GM12878 (cell line): ENCODE measurements at regions not wholly inside any gene's neighbourhood (a gene's known extent, or its start where the extent isn't known, plus 50 kb on each side); places are given as distances from the start of the nearest gene placed in this dataset.

Experiments used
- ATAC-seq: fragments of 200-7000 bp; cut with Tn5 transposase; 3 replicates; pipeline ENCODE4 v1.9.1; 2020; ENCODE audit warnings: mild to moderate bottlenecking, moderate library complexity
- BruUV-seq: library from RNA; stranded (reverse); fragments of 400-500 nt; replicated peaks from 2 replicates; lab custom pipeline; 2021; lab: Mats Ljungman, UMichigan
- CTCF ChIA-PET: fragments of 300-600 bp; sonication (Branson Sonifier 250); formaldehyde crosslinking; extraction: SDS; loops from one replicate; lab custom pipeline; 2021; ENCODE audit warnings: inconsistent platforms; lab: Yijun Ruan, JAX
- POLR2A ChIA-PET: fragments of 350-600 bp; formaldehyde crosslinking; extraction: SDS; loops from one replicate; lab custom pipeline; 2021; ENCODE audit warnings: inconsistent platforms; lab: Charles Lee
- RAD21 ChIA-PET: fragments of 300-600 bp; sonication (Branson Sonifier 250); formaldehyde crosslinking; loops from one replicate; lab custom pipeline; 2023; ENCODE audit warnings: antibody characterized with exemption; ENCODE audit not compliant: unreplicated experiment; lab: Charles Lee
- SMC1A ChIA-PET: fragments of 300-600 bp; sonication (Branson Sonifier 250); formaldehyde crosslinking; loops from one replicate; lab custom pipeline; 2023; ENCODE audit not compliant: unreplicated experiment, uncharacterized antibody; lab: Charles Lee
- DNase-seq: peaks from one replicate; pipeline ENCODE4 v3.0.0-alpha.2; 2011; ENCODE audit warnings: low read depth, low spot score
- FAIRE-seq: peaks from 3 replicates; lab custom pipeline; 2011; peaks lifted over from hg19 to GRCh38; lab: Jason Lieb, UNC
- H2AFZ ChIP-seq: 2 replicates; pipeline ENCODE4 v1.6.0; 2011; ENCODE audit warnings: low read depth, low read length, control low read depth; ENCODE audit not compliant: control insufficient read depth
- H3K27ac ChIP-seq: 2 replicates; pipeline ENCODE4 v1.5.1; 2011; ENCODE audit warnings: control low read depth; ENCODE audit not compliant: control insufficient read depth, insufficient read depth
- H3K27me3 ChIP-seq, 2 experiments: replicated peaks in 1 of 2; 2 replicates each; pipeline versions ENCODE4 v1.6.0 to v1.6.1; 2011; ENCODE audit warnings: low read length in 1 of 2; ENCODE audit not compliant: control insufficient read depth in 2 of 2, insufficient read depth in 2 of 2
- H3K36me3 ChIP-seq, 2 experiments: 2 replicates each; pipeline ENCODE4 v1.5.1; 2011; ENCODE audit warnings: low read length in 1 of 2; ENCODE audit not compliant: control insufficient read depth in 2 of 2, insufficient read depth in 2 of 2
- H3K4me1 ChIP-seq: 2 replicates; pipeline ENCODE4 v1.6.1; 2011; ENCODE audit warnings: mild to moderate bottlenecking, low read length, moderate library complexity, mixed read lengths; ENCODE audit not compliant: control insufficient read depth, insufficient read depth
- H3K4me2 ChIP-seq: 2 replicates; pipeline ENCODE4 v1.6.0; 2011; ENCODE audit warnings: control low read depth; ENCODE audit not compliant: control insufficient read depth, insufficient read depth
- H3K4me3 ChIP-seq: fragments of 200-600 bp; sonication (generic); 2 replicates; pipeline ENCODE4 v1.5.1; 2016
- H3K79me2 ChIP-seq: 2 replicates; pipeline ENCODE4 v1.6.0; 2011; ENCODE audit warnings: low read length; ENCODE audit not compliant: control insufficient read depth, insufficient read depth
- H3K9ac ChIP-seq: 2 replicates; pipeline ENCODE4 v1.8.0; 2011; ENCODE audit warnings: low read length, control low read depth, mixed read lengths; ENCODE audit not compliant: control insufficient read depth, insufficient read depth
- H3K9me3 ChIP-seq: replicated peaks from 3 replicates; pipeline ENCODE4 v1.5.1; 2011; ENCODE audit warnings: mild to moderate bottlenecking, low read length; ENCODE audit not compliant: control insufficient read depth, insufficient read depth
- H4K20me1 ChIP-seq: 2 replicates; pipeline ENCODE4 v1.6.0; 2011; ENCODE audit not compliant: control insufficient read depth, insufficient read depth
- BACH1 ChIP-seq: fragments of 450-650 bp; IDR thresholded peaks from 2 replicates; pipeline ENCODE4 v1.6.1; 2017; ENCODE audit warnings: mild to moderate bottlenecking, borderline replicate concordance
- CEBPB ChIP-seq, 2 experiments: fragments of 150-350 bp in 1 of 2; IDR thresholded peaks; 2 replicates each; pipeline ENCODE4 v1.6.1; 2012 to 2014; ENCODE audit warnings: low read depth in 2 of 2, low read length in 2 of 2, borderline replicate concordance in 1 of 2, inconsistent platforms in 1 of 2
- FOXK2 ChIP-seq: fragments of 450-650 bp; IDR thresholded peaks from 2 replicates; pipeline ENCODE4 v1.6.1; 2017; ENCODE audit warnings: mild to moderate bottlenecking, moderate library complexity
- GABPA ChIP-seq: IDR thresholded peaks from 2 replicates; pipeline ENCODE4 v1.6.1; 2014; ENCODE audit warnings: antibody characterized with exemption, low read depth, mild to moderate bottlenecking, inconsistent platforms
- HDAC6 ChIP-seq: fragments of 200-600 bp; sonication (generic); IDR thresholded peaks from one replicate; pipeline ENCODE4 v1.8.0; 2017; ENCODE audit warnings: antibody characterized with exemption; ENCODE audit not compliant: unreplicated experiment
- JUNB ChIP-seq: IDR thresholded peaks from 2 replicates; pipeline ENCODE4 v1.6.1; 2016; ENCODE audit warnings: antibody characterized with exemption, mild to moderate bottlenecking
- MEF2B ChIP-seq: fragments of 450-650 bp; IDR thresholded peaks from 2 replicates; pipeline ENCODE4 v1.6.1; 2018; ENCODE audit warnings: mild to moderate bottlenecking, moderate library complexity; ENCODE audit not compliant: partially characterized antibody, poor library complexity, severe bottlenecking
- NFYA ChIP-seq: IDR thresholded peaks from 2 replicates; pipeline ENCODE4 v1.6.1; 2011; ENCODE audit warnings: low read depth, mild to moderate bottlenecking, low read length, improper control_type of control experiment, borderline replicate concordance
- SPI1 ChIP-seq: IDR thresholded peaks from 2 replicates; pipeline ENCODE4 v1.6.1; 2011; ENCODE audit warnings: low read depth, mild to moderate bottlenecking, low read length, moderate library complexity, borderline replicate concordance; ENCODE audit not compliant: insufficient read depth
- SREBF1 ChIP-seq: IDR thresholded peaks from 2 replicates; pipeline ENCODE4 v1.6.1; 2012; ENCODE audit warnings: mild to moderate bottlenecking, low read length
- ZNF384 ChIP-seq: IDR thresholded peaks from 2 replicates; pipeline ENCODE4 v1.6.1; 2012; ENCODE audit warnings: low read depth, mild to moderate bottlenecking, low read length, improper control_type of control experiment, borderline replicate concordance
- ZSCAN29 ChIP-seq: fragments of 450-650 bp; IDR thresholded peaks from 2 replicates; pipeline ENCODE4 v1.6.1; 2017; ENCODE audit warnings: mild to moderate bottlenecking, moderate library complexity
- WGBS: methylation state at CpG from one replicate; pipeline ENCODE4 v1.1.6; 2016; ENCODE audit warnings: low lambda C conversion rate; ENCODE audit not compliant: insufficient replicate concordance, insufficient coverage; ENCODE audit errors: missing lambda C conversion rate; 5-methylcytosine and 5-hydroxymethylcytosine counted together
- in situ Hi-C: fragments of 300-500 bp; cut with MboI; formaldehyde crosslinking; loops from 9 replicates; pipeline ENCODE4 v1.14.3; 2018; ENCODE audit warnings: mixed read lengths
- intact Hi-C: fragments of 100-400 bp; cut with micrococcal nuclease; formaldehyde crosslinking; loops from one replicate; pipeline ENCODE4 v1.14.2; 2022; ENCODE audit not compliant: unreplicated experiment
- TF ChIP-seq, protein P1 (sequence below): IDR thresholded peaks from 2 replicates; pipeline ENCODE4 v1.6.1; 2012; ENCODE audit warnings: low read depth, low read length, improper control_type of control experiment
- TF ChIP-seq, protein P2 (sequence below): fragments of 450-650 bp; IDR thresholded peaks from 2 replicates; pipeline ENCODE4 v1.6.1; 2017; ENCODE audit warnings: low read depth, mild to moderate bottlenecking, moderate library complexity
- TF ChIP-seq, protein P3 (sequence below): fragments of 450-650 bp; IDR thresholded peaks from 2 replicates; pipeline ENCODE4 v1.6.1; 2017; ENCODE audit warnings: mild to moderate bottlenecking, moderate library complexity
- TF ChIP-seq, protein P4 (sequence below): fragments of 450-650 bp; IDR thresholded peaks from 2 replicates; pipeline ENCODE4 v1.6.1; 2018; ENCODE audit warnings: borderline replicate concordance, mild to moderate bottlenecking; ENCODE audit not compliant: partially characterized antibody

DNA sequence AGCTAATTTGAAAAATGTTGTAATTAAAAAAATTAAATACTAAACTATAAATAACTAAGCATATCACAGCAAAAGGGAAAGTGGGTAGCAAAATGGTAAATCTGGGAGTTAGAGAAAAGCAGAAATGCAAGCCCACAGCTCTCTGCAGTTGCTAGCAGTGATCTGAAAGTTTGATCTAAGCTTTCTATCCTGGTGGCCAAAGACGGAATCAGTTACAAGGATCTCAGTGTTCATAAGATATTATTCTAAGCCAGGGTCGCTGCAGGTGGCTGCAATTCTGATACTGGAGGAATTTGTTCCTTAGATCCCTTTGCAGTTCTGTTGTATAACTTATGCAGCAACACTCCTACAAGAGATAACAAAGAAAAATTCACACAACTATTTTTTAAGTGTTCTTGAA, 363.7 kb downstream of the SETD4 start:
- intact Hi-C loops: no loop called here
- H3K9ac ChIP-seq: no peak overlapping the region
- no peak overlapping the region for H3K4me2 ChIP-seq
- ChIA-PET CTCF (no interaction called here), SMC1A (no interaction called here), POLR2A (no interaction called here), RAD21 (no interaction called here)
- H2AFZ ChIP-seq: no peak overlapping the region
- no TSS peak for BruUV-seq
- no peak overlapping the region for H3K4me3 ChIP-seq
- H3K27ac ChIP-seq: no peak overlapping the region
- no peak for FAIRE-seq
- no peaks in the 10 kb centered on the region for H3K9me3 ChIP-seq
- WGBS: 2% methylated on average over 2 of the region's 2 CpGs
- DNase-seq: no peak
- no peak for ATAC-seq
- in situ Hi-C loops: no loop called here
- no peaks in the 10 kb centered on the region for H4K20me1 ChIP-seq
- no peaks in the 10 kb centered on the region for H3K4me1 ChIP-seq
- no peak for TF ChIP-seq FOXK2
- no peak for TF ChIP-seq JUNB
- TF ChIP-seq MEF2B: no peak
- no peak for TF ChIP-seq BACH1
- TF ChIP-seq ZNF384: no peak
- no peak for TF ChIP-seq GABPA
- TF ChIP-seq SPI1: no peak
- TF ChIP-seq, protein P1, sequence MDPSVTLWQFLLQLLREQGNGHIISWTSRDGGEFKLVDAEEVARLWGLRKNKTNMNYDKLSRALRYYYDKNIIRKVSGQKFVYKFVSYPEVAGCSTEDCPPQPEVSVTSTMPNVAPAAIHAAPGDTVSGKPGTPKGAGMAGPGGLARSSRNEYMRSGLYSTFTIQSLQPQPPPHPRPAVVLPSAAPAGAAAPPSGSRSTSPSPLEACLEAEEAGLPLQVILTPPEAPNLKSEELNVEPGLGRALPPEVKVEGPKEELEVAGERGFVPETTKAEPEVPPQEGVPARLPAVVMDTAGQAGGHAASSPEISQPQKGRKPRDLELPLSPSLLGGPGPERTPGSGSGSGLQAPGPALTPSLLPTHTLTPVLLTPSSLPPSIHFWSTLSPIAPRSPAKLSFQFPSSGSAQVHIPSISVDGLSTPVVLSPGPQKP: no peak
- TF ChIP-seq, protein P2, sequence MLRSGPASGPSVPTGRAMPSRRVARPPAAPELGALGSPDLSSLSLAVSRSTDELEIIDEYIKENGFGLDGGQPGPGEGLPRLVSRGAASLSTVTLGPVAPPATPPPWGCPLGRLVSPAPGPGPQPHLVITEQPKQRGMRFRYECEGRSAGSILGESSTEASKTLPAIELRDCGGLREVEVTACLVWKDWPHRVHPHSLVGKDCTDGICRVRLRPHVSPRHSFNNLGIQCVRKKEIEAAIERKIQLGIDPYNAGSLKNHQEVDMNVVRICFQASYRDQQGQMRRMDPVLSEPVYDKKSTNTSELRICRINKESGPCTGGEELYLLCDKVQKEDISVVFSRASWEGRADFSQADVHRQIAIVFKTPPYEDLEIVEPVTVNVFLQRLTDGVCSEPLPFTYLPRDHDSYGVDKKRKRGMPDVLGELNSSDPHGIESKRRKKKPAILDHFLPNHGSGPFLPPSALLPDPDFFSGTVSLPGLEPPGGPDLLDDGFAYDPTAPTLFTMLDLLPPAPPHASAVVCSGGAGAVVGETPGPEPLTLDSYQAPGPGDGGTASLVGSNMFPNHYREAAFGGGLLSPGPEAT: no peak
- TF ChIP-seq ZSCAN29: no peak
- TF ChIP-seq, protein P3, sequence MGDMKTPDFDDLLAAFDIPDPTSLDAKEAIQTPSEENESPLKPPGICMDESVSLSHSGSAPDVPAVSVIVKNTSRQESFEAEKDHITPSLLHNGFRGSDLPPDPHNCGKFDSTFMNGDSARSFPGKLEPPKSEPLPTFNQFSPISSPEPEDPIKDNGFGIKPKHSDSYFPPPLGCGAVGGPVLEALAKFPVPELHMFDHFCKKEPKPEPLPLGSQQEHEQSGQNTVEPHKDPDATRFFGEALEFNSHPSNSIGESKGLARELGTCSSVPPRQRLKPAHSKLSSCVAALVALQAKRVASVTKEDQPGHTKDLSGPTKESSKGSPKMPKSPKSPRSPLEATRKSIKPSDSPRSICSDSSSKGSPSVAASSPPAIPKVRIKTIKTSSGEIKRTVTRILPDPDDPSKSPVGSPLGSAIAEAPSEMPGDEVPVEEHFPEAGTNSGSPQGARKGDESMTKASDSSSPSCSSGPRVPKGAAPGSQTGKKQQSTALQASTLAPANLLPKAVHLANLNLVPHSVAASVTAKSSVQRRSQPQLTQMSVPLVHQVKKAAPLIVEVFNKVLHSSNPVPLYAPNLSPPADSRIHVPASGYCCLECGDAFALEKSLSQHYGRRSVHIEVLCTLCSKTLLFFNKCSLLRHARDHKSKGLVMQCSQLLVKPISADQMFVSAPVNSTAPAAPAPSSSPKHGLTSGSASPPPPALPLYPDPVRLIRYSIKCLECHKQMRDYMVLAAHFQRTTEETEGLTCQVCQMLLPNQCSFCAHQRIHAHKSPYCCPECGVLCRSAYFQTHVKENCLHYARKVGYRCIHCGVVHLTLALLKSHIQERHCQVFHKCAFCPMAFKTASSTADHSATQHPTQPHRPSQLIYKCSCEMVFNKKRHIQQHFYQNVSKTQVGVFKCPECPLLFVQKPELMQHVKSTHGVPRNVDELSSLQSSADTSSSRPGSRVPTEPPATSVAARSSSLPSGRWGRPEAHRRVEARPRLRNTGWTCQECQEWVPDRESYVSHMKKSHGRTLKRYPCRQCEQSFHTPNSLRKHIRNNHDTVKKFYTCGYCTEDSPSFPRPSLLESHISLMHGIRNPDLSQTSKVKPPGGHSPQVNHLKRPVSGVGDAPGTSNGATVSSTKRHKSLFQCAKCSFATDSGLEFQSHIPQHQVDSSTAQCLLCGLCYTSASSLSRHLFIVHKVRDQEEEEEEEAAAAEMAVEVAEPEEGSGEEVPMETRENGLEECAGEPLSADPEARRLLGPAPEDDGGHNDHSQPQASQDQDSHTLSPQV: no peak
- no peak for TF ChIP-seq HDAC6
- TF ChIP-seq NFYA: no peak
- TF ChIP-seq, protein P4, sequence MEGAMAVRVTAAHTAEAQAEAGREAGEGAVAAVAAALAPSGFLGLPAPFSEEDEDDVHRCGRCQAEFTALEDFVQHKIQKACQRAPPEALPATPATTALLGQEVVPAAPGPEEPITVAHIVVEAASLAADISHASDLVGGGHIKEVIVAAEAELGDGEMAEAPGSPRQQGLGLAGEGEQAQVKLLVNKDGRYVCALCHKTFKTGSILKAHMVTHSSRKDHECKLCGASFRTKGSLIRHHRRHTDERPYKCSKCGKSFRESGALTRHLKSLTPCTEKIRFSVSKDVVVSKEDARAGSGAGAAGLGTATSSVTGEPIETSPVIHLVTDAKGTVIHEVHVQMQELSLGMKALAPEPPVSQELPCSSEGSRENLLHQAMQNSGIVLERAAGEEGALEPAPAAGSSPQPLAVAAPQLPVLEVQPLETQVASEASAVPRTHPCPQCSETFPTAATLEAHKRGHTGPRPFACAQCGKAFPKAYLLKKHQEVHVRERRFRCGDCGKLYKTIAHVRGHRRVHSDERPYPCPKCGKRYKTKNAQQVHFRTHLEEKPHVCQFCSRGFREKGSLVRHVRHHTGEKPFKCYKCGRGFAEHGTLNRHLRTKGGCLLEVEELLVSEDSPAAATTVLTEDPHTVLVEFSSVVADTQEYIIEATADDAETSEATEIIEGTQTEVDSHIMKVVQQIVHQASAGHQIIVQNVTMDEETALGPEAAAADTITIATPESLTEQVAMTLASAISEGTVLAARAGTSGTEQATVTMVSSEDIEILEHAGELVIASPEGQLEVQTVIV: no peak
- no peak for TF ChIP-seq CEBPB (IDR thresholded peaks at IDR 0.05; ENCODE audit: borderline replicate concordance in 1 of 2, low read depth in 2 of 2, low read length in 2 of 2)
- no peak for TF ChIP-seq SREBF1
- no peaks in the 10 kb centered on the region; a peak in 1 of 4 replicates for H3K27me3 ChIP-seq
- H3K79me2 ChIP-seq: no peaks in the 10 kb centered on the region
- H3K36me3 ChIP-seq: no peaks in the 10 kb centered on the region
